NCI-H526 treated with DMSO at 0.1 percent for 48 hours (cell line): ENCODE measurements at regions not wholly inside any gene's neighbourhood (a gene's known extent, or its start where the extent isn't known, plus 50 kb on each side); places are given as distances from the start of the nearest gene placed in this dataset.

Experiments
- DNase-seq: peaks from one replicate; lab custom pipeline; 2025; lab: John Stamatoyannopoulos, UW

DNA sequence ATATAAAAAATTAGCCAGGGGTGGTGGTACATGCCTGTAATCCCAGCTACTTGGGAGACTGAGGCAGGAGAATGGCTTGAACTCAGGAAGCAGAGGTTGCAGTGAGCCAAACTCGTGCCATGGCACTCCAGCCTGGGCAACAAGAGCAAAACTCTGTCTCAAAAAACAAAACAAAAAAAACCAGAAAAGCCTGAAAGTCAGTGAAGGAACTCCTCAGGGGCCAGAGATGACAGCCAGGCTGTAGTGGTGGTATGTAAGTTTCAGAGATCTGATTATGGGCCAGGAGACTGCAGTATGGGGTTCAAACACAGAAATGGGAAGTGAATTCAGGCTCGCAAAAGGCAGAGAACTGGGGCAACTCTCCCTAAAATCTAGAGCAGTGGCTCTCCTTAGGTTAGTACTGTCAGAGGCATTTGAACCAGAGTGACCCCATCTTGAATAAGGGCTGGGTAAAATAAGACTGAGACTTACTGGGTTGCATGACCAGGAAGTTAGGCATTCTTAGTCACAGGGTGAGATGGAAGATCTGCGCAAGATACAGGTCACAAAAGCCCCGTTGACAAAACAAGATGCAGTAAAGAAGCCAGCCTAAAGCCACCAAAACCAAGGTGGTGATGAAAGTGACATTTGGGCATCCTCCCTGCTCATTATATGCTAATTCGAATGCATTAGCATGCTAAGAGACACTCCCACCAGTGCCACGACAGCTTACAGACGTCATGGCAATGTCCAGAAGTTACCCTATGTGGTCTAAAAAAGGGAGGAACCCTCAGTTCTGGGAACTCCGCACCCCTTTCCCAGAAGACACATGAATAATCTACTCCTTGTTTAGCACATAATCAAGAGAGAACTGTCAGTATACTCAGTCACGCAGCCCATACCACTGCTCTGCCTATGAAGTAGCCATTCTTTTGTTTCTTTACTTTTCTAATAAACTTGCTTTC lies 120.2 kb upstream of the XYLT1 start:
- DNase-seq, result no peak

GRCh38 chr16:17589898-17590297 lies 119.1 kb upstream of the XYLT1 start:
- DNase-seq, result no peak

- DNase-seq, result no peak
Measured at GRCh38 chr16:17585449-17586074, 114.8 kb upstream of the XYLT1 start.

GRCh38 chr16:17578981-17579874 lies 108.5 kb upstream of the XYLT1 start:
- DNase-seq, result peak; percentile 12

GRCh38 chr16:17574256-17574655 lies 103.5 kb upstream of the XYLT1 start:
- DNase-seq, result no peak

DNA sequence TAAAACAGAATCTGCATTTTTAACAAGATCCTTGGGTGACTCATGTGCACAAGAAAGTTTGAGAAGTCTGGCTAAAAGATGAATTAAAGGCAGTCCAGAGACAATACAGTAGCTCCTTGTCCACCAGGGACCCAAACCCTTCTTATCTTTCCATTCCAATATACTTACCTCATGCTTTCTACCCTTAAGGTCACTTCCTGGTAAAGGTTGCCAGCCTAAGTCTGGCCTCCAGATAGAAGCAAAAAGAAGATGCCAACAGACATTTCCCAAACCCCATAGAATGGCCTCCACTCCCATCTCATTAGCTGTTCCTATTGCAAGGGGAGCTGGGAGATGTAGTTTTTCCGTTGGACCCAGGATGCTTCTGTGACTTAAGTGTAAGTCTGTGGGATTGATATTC lies 101.4 kb upstream of the XYLT1 start:
- no peak for DNase-seq

DNA sequence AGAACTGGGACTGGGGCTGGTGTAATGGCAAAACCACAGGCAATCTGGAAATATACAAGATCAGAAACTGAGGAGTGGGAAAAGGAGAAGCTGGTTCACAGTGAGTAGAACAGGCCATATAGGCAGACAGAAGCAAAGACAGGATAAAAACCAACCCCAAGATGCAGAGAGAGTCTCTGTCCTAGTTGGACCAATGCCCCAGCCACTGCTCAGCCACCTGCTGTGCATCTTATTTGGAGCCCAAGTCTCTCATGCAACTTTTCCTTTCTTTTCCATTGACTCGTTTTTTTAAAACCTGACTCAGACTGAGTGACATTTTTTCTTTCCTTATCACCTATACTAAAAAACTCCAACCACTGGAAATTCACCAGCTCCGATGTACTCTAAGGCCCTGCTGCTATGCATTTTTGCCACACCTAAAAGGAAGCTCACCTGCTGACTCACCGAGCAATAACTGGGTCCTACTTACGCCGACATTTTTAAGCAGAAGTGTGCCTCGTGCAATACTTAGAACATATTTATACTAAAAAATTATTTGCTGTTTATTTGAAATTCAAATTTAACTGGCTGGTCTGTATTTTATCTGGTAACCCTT lies 100.8 kb upstream of the XYLT1 start:
- DNase-seq, result no peak

DNA sequence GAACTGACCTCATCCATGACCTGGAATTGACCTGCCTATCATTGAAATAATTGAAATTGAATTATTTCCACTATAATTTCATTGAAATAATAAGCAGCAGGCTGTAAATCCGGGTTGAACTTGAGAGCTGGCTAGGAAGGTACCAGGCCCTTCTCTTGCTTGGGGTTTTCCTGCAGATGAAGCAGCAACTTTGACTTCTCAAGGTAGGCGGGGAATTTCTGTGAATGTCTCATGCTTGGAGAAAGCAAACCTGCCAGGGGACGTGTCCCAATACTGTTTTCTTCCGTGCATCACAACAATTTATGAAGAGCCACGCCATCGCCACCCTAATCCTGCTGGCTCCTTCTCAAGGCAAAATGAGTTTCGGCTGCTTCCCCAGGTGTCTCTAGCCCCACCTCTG lies 97.5 kb upstream of the XYLT1 start:
- no peak for DNase-seq

DNA sequence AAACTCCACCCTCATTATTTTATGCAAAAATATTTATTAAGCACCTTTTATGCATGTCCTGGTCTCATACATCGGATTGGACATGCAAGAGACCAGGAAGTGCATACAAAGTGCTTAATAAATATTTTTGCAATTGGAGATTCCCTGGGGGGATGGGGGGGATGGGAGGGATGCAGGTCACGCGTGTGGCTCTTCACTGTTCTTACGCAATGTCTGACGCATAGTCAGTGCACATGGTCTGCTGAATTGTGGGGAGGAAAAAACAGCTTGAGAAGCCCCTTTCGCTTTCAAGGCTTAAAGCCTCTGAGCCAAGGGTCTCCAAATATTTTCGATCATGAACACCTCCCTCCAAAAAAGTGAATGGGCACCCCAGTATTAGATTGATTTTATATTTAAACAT lies 96.7 kb upstream of the XYLT1 start:
- no peak for DNase-seq

DNA sequence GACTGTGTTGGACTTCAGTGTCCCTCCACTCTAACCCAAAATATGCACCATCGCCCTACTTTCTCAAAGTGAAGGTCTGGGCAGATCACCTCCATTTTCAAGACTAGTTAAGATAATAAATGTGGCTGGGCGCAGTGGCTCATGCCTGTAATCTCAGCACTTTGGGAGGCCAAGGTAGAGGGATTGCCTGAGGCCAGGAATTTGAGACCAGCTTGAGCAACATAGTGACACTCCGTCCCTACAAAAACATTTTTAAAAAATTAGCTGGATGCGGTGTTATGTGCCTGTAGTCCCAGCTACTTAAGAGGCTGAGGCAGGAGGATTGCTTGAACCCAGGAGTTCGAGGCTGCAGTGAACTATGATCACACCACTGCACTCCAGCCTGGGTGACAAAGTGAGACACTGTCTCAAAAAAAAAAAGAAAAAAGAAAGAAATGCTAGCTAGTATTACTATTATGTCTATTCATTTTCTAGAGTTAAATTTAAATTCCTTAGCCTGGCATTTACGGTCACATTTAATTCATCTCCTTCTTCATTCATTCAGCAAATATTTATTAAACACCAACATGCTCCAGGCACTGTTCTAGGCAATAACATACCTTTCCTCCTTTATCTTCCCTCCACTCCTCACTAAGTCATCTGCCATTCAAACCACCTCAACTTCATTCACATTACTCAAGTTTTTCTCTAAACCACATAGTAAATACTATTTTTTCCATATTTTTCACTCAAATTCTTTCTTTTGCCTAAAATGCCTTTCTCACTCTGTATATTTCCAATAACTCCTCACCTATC lies 96.1 kb upstream of the XYLT1 start:
- no peak for DNase-seq

DNA sequence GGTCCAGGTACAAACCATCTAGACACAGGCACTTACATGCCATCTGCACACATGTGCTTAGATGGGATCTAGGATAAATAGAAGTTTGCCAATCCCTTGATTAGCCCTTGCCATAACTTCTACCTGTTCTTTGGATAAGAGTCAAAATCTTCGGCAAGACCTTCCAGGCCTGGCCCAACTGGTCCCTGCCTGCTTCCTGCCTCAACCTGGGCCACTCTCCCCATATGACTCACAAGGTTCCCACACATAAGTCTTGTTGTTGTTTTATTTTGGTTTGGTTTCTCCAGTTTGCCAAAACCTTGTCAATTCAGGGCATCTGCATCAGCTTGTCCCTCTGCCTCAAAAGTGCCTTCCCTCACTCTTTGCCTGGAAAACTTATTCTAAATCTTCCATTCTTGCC lies 95.3 kb upstream of the XYLT1 start:
- DNase-seq, result no peak

- DNase-seq, result no peak
Measured at GRCh38 chr16:17565605-17566004, 94.8 kb upstream of the XYLT1 start.

DNA sequence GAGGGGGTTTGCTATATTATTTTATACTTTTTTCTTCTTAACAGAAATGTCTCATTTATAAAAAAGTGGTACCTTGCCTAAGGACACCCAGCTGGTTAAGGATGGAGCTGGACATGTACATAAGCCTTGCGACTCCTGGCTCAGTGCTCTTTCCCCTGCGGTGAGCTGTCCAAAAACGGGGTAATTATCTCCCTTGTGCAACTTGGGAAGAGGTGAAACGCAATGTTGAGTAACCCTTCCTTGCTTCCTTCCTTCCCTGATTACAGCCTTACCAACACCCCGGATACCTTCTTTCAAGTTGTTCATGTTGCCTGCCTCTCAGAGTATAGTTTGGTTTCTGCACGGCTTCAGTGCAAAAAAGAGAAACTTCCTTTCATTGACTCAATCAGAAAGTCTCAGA lies 94.1 kb upstream of the XYLT1 start:
- no peak for DNase-seq

DNA sequence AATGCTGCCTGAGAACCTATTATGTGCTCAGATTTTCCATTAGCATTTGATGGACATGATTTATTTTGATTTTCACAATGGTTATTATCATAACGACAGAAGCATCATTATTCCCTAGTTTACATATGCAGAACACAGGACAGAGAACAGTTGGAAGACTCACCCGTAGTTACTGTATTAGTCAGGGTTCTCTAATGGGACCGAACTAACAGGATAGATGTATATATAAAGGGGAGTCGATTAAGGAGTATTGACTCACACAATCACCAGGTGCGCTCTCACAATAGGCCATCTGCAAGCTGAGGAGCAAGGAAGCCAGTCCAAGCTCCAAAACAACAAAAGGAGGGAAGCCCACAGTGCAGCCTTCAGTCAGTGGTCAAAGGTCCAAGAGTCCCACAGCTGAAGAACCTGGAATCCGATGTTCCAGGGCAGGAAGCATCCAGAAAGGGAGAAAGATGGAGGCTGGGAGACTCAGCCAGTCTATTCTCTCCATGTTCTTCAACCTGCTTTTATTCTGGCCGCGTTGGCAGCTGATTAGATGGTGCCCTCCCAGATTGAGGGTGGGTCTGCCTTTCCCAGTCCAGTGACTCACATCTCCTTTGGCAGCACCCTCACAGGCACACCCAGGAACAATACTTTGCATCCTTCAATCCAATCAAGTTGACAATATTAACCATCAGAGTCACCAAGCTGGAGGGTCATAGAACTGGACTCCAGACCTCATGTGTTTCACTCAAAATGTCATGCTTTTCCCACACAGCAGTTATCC lies 92.7 kb upstream of the XYLT1 start:
- DNase-seq, result no peak

GRCh38 chr16:17561056-17561455 lies 90.3 kb upstream of the XYLT1 start:
- no peak for DNase-seq

GRCh38 chr16:17560548-17560947 lies 89.8 kb upstream of the XYLT1 start:
- no peak for DNase-seq

- DNase-seq, result no peak
Measured at GRCh38 chr16:17559394-17559793, 88.6 kb upstream of the XYLT1 start.

DNA sequence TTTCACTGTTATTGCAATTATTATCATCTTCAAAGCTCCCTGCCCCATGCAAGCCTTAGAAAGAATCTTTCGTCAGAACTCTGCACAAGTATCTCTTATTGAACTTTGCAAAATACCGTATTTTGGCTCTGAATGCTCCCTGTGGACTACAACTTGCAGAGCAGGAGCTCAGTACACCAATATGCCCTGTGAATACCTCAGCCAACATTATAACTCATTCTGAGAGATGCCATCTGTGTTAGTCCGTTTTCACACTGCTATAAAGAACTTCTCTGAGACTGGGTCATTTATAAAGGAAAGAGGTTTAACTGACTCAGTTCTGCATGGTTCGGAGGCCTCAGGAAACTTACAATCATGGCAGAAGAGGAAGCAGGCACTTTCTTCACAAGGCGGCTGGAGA lies 87.2 kb upstream of the XYLT1 start:
- DNase-seq, result no peak

DNA sequence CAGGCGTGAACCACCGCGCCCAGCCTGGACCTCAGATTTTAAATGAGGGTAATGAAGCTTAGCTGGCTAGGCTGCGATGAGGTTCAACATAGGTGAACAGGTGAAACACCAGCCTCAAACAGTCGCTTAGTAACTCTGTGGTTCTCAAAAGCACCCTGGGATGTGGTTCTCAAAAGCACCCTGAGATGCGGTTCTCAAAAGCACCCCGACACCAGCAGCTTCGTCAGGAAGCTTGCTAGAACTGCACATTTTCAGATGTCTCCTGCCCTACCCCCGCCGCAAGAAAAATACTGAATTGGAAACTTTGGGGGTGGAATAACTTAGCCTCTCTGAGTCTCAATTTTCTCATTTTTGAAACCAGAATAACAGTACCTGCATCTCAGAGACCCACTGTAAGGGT lies 86.7 kb upstream of the XYLT1 start:
- no peak for DNase-seq

GRCh38 chr16:17556276-17557052 lies 85.7 kb upstream of the XYLT1 start:
- no peak for DNase-seq
